GM23248 (cell line): ENCODE measurements at regions not wholly inside any gene's neighbourhood (a gene's known extent, or its start where the extent isn't known, plus 50 kb on each side); places are given as distances from the start of the nearest gene placed in this dataset.

ENCODE experiments used
- EZH2 ChIP-seq: fragments of 200-600 bp; sonication (generic); IDR thresholded peaks from 2 replicates; pipeline ENCODE4 v1.6.1; 2018; ENCODE audit warnings: antibody characterized with exemption, mild to moderate bottlenecking; ENCODE audit not compliant: insufficient read depth, poor library complexity, severe bottlenecking
- EZH2phosphoT487 ChIP-seq: fragments of 200-600 bp; sonication (generic); IDR thresholded peaks from 2 replicates; pipeline ENCODE4 v1.6.1; 2018; ENCODE audit warnings: antibody characterized with exemption, moderate library complexity, mild to moderate bottlenecking, low read depth; ENCODE audit not compliant: insufficient read depth

GRCh38 chr18:51391731-51392130 is 194.2 kb upstream of the MEX3C start:
- TF ChIP-seq EZH2phosphoT487 = no peak
- no peak for TF ChIP-seq EZH2
